ENCODE measurements at regions not wholly inside any gene's neighbourhood (a gene's known extent, or its start where the extent isn't known, plus 50 kb on each side); places are given as distances from the start of the nearest gene placed in this dataset.

DNA sequence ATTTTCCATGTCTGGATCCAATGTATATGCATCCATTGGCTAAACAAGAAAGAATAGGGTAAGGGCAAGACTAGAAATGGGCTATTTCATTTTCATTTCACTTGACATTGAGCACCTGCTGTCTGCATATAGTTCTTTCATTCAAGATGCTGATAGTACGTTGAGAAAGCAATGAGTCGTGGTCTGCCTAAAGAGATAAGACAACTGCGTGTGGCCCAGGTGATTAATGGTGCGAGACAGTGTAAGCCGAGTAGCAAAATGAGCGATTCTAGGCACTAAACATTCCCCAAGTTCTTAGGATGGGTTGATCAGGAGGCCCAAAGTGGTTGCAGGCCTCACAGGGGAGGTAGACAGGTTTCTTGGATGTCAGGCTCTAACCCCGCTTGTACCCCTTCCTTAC lies 235.4 kb downstream of the PDCD6IP start:
- TF ChIP-seq, protein P1, sequence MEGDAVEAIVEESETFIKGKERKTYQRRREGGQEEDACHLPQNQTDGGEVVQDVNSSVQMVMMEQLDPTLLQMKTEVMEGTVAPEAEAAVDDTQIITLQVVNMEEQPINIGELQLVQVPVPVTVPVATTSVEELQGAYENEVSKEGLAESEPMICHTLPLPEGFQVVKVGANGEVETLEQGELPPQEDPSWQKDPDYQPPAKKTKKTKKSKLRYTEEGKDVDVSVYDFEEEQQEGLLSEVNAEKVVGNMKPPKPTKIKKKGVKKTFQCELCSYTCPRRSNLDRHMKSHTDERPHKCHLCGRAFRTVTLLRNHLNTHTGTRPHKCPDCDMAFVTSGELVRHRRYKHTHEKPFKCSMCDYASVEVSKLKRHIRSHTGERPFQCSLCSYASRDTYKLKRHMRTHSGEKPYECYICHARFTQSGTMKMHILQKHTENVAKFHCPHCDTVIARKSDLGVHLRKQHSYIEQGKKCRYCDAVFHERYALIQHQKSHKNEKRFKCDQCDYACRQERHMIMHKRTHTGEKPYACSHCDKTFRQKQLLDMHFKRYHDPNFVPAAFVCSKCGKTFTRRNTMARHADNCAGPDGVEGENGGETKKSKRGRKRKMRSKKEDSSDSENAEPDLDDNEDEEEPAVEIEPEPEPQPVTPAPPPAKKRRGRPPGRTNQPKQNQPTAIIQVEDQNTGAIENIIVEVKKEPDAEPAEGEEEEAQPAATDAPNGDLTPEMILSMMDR (IDR thresholded peaks at IDR 0.05; ENCODE audit: insufficient read depth, low read length): no peak
- TF ChIP-seq, protein P2, sequence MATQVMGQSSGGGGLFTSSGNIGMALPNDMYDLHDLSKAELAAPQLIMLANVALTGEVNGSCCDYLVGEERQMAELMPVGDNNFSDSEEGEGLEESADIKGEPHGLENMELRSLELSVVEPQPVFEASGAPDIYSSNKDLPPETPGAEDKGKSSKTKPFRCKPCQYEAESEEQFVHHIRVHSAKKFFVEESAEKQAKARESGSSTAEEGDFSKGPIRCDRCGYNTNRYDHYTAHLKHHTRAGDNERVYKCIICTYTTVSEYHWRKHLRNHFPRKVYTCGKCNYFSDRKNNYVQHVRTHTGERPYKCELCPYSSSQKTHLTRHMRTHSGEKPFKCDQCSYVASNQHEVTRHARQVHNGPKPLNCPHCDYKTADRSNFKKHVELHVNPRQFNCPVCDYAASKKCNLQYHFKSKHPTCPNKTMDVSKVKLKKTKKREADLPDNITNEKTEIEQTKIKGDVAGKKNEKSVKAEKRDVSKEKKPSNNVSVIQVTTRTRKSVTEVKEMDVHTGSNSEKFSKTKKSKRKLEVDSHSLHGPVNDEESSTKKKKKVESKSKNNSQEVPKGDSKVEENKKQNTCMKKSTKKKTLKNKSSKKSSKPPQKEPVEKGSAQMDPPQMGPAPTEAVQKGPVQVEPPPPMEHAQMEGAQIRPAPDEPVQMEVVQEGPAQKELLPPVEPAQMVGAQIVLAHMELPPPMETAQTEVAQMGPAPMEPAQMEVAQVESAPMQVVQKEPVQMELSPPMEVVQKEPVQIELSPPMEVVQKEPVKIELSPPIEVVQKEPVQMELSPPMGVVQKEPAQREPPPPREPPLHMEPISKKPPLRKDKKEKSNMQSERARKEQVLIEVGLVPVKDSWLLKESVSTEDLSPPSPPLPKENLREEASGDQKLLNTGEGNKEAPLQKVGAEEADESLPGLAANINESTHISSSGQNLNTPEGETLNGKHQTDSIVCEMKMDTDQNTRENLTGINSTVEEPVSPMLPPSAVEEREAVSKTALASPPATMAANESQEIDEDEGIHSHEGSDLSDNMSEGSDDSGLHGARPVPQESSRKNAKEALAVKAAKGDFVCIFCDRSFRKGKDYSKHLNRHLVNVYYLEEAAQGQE (IDR thresholded peaks at IDR 0.05; ENCODE audit: insufficient replicate concordance, low read depth): no peak
- no peak for TF ChIP-seq POLR2AphosphoS5 (IDR thresholded peaks at IDR 0.05; ENCODE audit: low read depth)
- no peak for TF ChIP-seq GABPA (IDR thresholded peaks at IDR 0.05; ENCODE audit: low read depth)
- no peak for TF ChIP-seq SPI1 (IDR thresholded peaks at IDR 0.05; ENCODE audit: borderline replicate concordance, low read depth)

Data from HL-60 (cell line).